HCT116 (cell line): ENCODE measurements at regions not wholly inside any gene's neighbourhood (a gene's known extent, or its start where the extent isn't known, plus 50 kb on each side); places are given as distances from the start of the nearest gene placed in this dataset.

ENCODE experiments used
- ATF3 ChIP-seq: IDR thresholded peaks from 2 replicates; pipeline ENCODE4 v1.6.1; 2012
- CTCF ChIP-seq, 3 experiments: fragments of 200-600 bp in 1 of 3; sonication (generic) in 1 of 3; IDR thresholded peaks in 2 of 3; conservative IDR thresholded peaks in 1 of 3; 2 replicates each; pipeline ENCODE4 v1.5.1; 2012 to 2017; ENCODE audit warnings: low read depth in 2 of 3, low read length in 2 of 3, antibody characterized with exemption in 1 of 3, borderline replicate concordance in 1 of 3, control low read depth in 1 of 3, mild to moderate bottlenecking in 1 of 3, mixed read lengths in 1 of 3, mixed run types in 1 of 3, moderate library complexity in 1 of 3; ENCODE audit not compliant: insufficient read depth in 1 of 3
- EZH2 ChIP-seq: fragments of 200-600 bp; sonication (generic); IDR thresholded peaks from 2 replicates; pipeline ENCODE4 v1.6.1; 2017; ENCODE audit warnings: antibody characterized with exemption, mixed run types
- EZH2phosphoT487 ChIP-seq: fragments of 200-600 bp; IDR thresholded peaks from 2 replicates; pipeline ENCODE4 v1.6.1; 2018; ENCODE audit warnings: antibody characterized with exemption, borderline replicate concordance
- MAX ChIP-seq: IDR thresholded peaks from 2 replicates; pipeline ENCODE4 v1.6.1; 2012
- POLR2A ChIP-seq: IDR thresholded peaks from 2 replicates; pipeline ENCODE4 v1.7.0; 2011; ENCODE audit warnings: borderline replicate concordance; ENCODE audit not compliant: insufficient read depth, insufficient read length; ENCODE audit errors: extremely low read depth
- POLR2AphosphoS5 ChIP-seq: IDR thresholded peaks from 2 replicates; pipeline ENCODE4 v1.6.1; 2011; ENCODE audit warnings: mild to moderate bottlenecking, low read depth, low read length, moderate library complexity
- REST ChIP-seq: IDR thresholded peaks from 2 replicates; pipeline ENCODE4 v1.6.1; 2012; ENCODE audit warnings: low read depth
- SRF ChIP-seq: IDR thresholded peaks from 2 replicates; pipeline ENCODE4 v1.6.1; 2012; ENCODE audit warnings: low read depth
- TCF7L2 ChIP-seq: IDR thresholded peaks from 2 replicates; pipeline ENCODE4 v1.7.0; 2011; ENCODE audit warnings: borderline replicate concordance, inconsistent platforms; ENCODE audit not compliant: insufficient read depth, insufficient read length; ENCODE audit errors: extremely low read depth
- YY1 ChIP-seq: IDR thresholded peaks from 2 replicates; pipeline ENCODE4 v1.6.1; 2011; ENCODE audit warnings: low read length, low read depth, moderate library complexity, mild to moderate bottlenecking; ENCODE audit not compliant: insufficient replicate concordance; ENCODE audit errors: extremely low read depth
- ZBTB33 ChIP-seq: IDR thresholded peaks from 2 replicates; pipeline ENCODE4 v1.6.1; 2011; ENCODE audit warnings: mild to moderate bottlenecking, low read length, moderate library complexity; ENCODE audit not compliant: insufficient replicate concordance; ENCODE audit errors: extremely low read depth

GRCh38 chr6:168794491-168794890, 353.5 kb downstream of the SMOC2 start:
- no peak for TF ChIP-seq CTCF (IDR thresholded peaks at IDR 0.05 in 2 of 3, conservative IDR thresholded peaks at IDR 0.05 in 1 of 3; ENCODE audit: borderline replicate concordance in 1 of 3, insufficient read depth in 1 of 3, low read depth in 2 of 3, low read length in 2 of 3)
- no peak for TF ChIP-seq EZH2
- TF ChIP-seq POLR2A: no peak
- no peak for TF ChIP-seq ATF3
- TF ChIP-seq REST: no peak
- no peak for TF ChIP-seq POLR2AphosphoS5
- TF ChIP-seq EZH2phosphoT487: no peak
- TF ChIP-seq TCF7L2: no peak
- TF ChIP-seq MAX: no peak
- TF ChIP-seq ZBTB33: no peak
- TF ChIP-seq YY1: no peak
- no peak for TF ChIP-seq SRF
